ENCODE measurements at regions not wholly inside any gene's neighbourhood (a gene's known extent, or its start where the extent isn't known, plus 50 kb on each side); places are given as distances from the start of the nearest gene placed in this dataset.

GRCh38 chr5:145245354-145245753, 589.8 kb downstream of the PRELID2 start:
- Histone ChIP-seq H3K4me1 (replicated peaks in 1 of 2; ENCODE audit: control insufficient read depth in 2 of 2, insufficient read depth in 2 of 2, low read length in 2 of 2) (no peaks in the 10 kb centered on the region), H3K36me3 (ENCODE audit: control insufficient read depth, insufficient read depth, low read length) (no peaks in the 10 kb centered on the region), H3K9ac (ENCODE audit: insufficient read depth in 1 of 2, low read depth in 2 of 2, low read length in 2 of 2) (no peak overlapping the region), H2AFZ (ENCODE audit: low read depth, low read length) (no peak overlapping the region), H3K27ac (ENCODE audit: extremely low read depth, low read depth, low read length) (no peak overlapping the region), H3K4me2 (ENCODE audit: insufficient read depth, low read length) (no peak overlapping the region), H3K9me1 (ENCODE audit: control insufficient read depth, insufficient read depth, low read length) (no peaks in the 10 kb centered on the region), H3K27me3 (ENCODE audit: control insufficient read depth in 2 of 2, insufficient read depth in 2 of 2, low read length in 2 of 2) (no peaks in the 10 kb centered on the region), H4K20me1 (replicated peaks; ENCODE audit: control insufficient read depth, insufficient read depth, low read length) (no peaks in the 10 kb centered on the region), H3K79me2 (ENCODE audit: control insufficient read depth, insufficient read depth, low read length) (no peaks in the 10 kb centered on the region), H3K9me3 (replicated peaks; ENCODE audit: control insufficient read depth, insufficient read depth, low read depth, low read length) (no peaks in the 10 kb centered on the region), H3K4me3 (no peak overlapping the region)
- in situ Hi-C loops (cut with MboI) (no loop called here), intact Hi-C loops (cut with micrococcal nuclease) (no loop called here)
- 3% methylated on average over 5 of the region's 5 CpGs for WGBS (ENCODE audit: insufficient coverage, low coverage, missing lambda C conversion rate)
- FAIRE-seq (no peak), ATAC-seq (no peak), DNase-seq (ENCODE audit: extremely low read depth in 1 of 4, low spot score in 3 of 4) (no peak)
- POLR2A ChIA-PET, result no interaction called here
- BruUV-seq (replicated peaks), result no TSS peak
- CTCF ChIA-PET (ENCODE audit: low intra/inter-chr PET ratio), result no interaction called here
- TF ChIP-seq ZBTB40 (IDR thresholded peaks at IDR 0.05) (no peak), ZBTB40 (CRISPR knock-in tag; IDR thresholded peaks at IDR 0.05) (no peak), SRSF1 (IDR thresholded peaks at IDR 0.05; ENCODE audit: low read depth, low read length) (no peak), MYBL2 (IDR thresholded peaks at IDR 0.05; ENCODE audit: low read depth) (no peak), MYBL2 (CRISPR knock-in tag; IDR thresholded peaks at IDR 0.05; ENCODE audit: borderline replicate concordance) (no peak), SMAD3 (CRISPR knock-in tag; conservative IDR thresholded peaks at IDR 0.05) (no peak), HMGN3 (IDR thresholded peaks at IDR 0.05; ENCODE audit: borderline replicate concordance, extremely low read depth, insufficient read length, low read depth, low read length) (no peak), RBM25 (IDR thresholded peaks at IDR 0.05; ENCODE audit: low read depth, low read length, severe bottlenecking) (no peak), ZNF431 (CRISPR knock-in tag; IDR thresholded peaks at IDR 0.05) (no peak)
- TF ChIP-seq, protein P1, sequence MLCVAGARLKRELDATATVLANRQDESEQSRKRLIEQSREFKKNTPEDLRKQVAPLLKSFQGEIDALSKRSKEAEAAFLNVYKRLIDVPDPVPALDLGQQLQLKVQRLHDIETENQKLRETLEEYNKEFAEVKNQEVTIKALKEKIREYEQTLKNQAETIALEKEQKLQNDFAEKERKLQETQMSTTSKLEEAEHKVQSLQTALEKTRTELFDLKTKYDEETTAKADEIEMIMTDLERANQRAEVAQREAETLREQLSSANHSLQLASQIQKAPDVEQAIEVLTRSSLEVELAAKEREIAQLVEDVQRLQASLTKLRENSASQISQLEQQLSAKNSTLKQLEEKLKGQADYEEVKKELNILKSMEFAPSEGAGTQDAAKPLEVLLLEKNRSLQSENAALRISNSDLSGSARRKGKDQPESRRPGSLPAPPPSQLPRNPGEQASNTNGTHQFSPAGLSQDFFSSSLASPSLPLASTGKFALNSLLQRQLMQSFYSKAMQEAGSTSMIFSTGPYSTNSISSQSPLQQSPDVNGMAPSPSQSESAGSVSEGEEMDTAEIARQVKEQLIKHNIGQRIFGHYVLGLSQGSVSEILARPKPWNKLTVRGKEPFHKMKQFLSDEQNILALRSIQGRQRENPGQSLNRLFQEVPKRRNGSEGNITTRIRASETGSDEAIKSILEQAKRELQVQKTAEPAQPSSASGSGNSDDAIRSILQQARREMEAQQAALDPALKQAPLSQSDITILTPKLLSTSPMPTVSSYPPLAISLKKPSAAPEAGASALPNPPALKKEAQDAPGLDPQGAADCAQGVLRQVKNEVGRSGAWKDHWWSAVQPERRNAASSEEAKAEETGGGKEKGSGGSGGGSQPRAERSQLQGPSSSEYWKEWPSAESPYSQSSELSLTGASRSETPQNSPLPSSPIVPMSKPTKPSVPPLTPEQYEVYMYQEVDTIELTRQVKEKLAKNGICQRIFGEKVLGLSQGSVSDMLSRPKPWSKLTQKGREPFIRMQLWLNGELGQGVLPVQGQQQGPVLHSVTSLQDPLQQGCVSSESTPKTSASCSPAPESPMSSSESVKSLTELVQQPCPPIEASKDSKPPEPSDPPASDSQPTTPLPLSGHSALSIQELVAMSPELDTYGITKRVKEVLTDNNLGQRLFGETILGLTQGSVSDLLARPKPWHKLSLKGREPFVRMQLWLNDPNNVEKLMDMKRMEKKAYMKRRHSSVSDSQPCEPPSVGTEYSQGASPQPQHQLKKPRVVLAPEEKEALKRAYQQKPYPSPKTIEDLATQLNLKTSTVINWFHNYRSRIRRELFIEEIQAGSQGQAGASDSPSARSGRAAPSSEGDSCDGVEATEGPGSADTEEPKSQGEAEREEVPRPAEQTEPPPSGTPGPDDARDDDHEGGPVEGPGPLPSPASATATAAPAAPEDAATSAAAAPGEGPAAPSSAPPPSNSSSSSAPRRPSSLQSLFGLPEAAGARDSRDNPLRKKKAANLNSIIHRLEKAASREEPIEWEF (CRISPR knock-in tag; IDR thresholded peaks at IDR 0.05), result no peak

Data from K562 (cell line).